GM21786 (cell line): ENCODE measurements at regions not wholly inside any gene's neighbourhood (a gene's known extent, or its start where the extent isn't known, plus 50 kb on each side); places are given as distances from the start of the nearest gene placed in this dataset.
"Not testable (repeated sequence)": the region's sequence is repeated elsewhere in the genome, so short reads cannot be mapped to it uniquely, and the experiment has no call there.

ENCODE experiments used
- ATAC-seq: cut with Tn5 transposase; IDR thresholded peaks from one replicate; pipeline ENCODE4 v1.9.1; 2021; ENCODE audit not compliant: unreplicated experiment

DNA sequence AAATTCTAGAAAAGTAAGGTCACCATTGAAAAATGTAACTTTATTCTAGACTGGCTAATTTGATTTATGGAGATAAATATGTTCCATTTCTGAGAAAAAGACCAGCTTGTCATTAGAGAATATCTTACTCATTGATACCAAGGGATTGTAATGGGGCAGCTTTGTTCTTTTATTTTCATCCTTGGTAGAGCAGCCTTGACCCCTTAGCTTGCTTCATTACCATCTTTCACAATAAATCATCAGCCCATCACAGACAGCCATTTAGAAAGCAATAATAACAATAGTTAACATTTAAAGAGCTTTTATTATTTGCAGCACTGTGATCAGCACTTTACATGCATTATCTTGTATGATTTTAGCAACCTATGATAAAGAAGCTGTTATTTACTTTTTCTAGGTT lies 253.6 kb downstream of the C3orf38 start:
- ATAC-seq: no peak

DNA sequence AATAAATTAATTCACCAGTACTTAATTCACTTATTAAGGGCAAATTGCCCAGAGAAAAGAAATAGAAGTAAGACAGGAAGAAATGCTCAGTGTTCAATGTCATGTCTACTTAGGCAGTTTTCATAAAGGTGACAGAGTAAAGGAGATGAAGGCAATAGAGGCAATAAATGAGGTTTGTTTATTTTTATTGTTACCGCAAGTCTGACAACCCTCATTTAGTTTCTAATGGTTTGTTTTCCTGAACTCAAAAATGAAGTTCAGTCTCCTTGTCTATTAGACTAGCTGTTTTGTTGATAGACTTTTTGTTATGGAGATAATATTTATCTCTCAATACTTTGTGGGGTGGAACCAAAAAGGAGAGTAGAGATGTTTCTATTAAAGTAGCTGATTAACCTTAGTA lies 258.3 kb downstream of the C3orf38 start:
- no peak for ATAC-seq

DNA sequence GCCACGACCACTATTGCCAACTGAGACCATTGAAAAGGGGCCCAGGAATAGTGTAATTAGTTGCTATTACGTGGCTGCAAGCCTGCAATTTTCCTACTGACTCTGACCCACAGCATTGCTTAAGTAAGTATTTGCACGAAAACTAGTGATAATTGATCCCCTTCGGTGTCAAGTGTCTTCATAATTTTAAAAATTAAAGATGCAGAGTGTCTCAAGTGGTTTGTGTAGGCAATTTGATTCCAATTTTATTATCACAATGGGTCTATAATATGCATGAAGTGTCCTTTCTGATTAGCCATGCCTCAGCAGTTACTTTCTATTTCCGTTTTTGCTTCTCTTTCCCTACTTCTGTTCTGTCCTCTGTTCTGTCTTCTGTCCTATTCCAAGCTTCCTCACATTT lies 259.2 kb downstream of the C3orf38 start:
- no peak for ATAC-seq

DNA sequence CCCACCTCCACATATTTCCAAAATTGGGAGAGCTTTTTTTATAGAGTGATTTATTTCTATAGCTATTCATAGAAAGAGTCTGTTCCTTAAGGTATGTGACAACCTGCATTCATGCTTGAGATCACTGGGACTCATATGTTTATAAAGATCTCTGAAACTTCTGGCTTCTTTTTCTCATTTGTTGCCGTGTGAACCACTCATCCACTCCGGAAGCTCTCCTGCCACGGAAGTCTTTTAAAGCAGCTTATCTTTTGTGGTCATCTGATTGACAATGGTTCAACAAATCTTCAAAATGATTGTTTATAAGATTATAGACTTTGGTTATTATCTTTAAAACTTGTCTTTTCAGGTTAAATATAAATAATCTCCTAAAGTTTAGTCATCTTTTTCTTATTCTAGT lies 260.5 kb downstream of the C3orf38 start:
- no peak for ATAC-seq

DNA sequence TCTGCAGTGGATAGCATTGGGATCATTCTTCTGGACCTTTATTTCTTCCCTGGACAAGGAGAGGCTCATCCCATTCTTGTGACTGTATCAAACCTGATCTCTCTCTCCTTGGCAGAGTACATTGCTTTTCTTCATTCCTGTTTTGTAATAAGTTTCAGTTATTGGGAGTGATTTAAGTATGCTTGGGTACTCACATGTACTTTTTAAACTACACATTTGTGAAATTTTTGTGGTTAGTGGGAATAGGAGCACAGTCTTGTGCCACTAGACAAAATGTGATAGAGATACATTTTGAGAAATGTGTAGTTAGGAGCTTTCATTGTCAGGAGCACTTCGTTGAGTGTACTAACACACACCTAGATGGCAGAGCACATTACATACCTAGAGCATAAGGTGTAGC lies 262.6 kb downstream of the C3orf38 start:
- no peak for ATAC-seq

DNA sequence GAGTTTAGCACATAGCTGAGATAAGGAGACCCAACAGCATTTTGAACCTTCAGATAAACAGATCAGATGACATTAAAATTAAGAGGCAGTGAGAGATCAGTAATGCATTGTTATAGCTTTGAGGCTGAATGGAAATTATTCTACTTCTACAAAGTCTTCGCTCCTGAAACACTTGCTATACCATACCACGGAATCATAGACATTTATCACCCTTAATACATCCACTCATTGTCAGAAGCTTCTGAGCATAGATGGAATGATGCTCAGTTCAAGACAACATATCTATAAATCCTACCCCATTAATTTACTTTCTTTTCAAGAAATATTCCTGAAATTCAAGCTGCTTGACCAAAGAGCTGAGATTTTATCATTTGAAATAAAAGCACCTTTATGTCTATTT lies 266.7 kb downstream of the C3orf38 start:
- ATAC-seq: no peak

DNA sequence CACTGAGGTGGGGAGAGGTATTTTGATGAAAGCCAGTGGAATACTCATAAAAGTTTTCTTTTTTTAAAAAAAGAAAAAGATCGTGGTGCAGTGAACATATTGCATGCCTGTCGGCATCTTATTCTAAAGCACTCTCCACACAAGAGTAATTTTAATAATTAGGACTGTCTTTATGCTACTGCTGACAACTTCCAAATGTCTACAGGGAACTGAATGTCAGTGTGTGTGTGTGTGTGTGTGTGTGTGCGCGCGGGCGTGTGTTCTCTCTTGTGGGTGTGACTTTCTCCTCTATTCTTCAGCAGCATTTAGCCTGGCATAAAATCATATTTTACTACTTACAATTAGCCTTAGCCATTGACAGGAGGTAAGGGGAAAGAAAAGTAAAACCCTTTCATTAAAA lies 268.5 kb downstream of the C3orf38 start:
- no peak for ATAC-seq

DNA sequence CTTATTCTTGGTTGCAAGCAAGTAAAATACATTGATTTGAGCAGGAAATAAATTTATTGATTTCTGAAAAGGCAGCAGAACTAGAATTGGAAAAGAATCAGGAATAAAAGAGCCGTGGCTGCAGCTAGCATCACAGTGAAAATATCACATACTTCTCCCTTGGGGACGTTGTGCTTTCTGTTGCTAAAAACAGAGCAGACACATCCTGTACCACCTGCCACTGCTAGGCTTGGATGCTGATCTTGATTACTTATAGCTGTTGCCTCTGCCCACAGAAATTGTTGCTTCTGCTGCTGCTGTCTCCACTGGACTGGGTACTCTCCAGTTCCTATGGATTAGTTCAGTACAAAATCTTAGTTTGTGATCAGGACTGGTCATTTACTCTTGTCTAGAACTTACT lies 283.8 kb downstream of the C3orf38 start:
- ATAC-seq: peak; percentile 100

DNA sequence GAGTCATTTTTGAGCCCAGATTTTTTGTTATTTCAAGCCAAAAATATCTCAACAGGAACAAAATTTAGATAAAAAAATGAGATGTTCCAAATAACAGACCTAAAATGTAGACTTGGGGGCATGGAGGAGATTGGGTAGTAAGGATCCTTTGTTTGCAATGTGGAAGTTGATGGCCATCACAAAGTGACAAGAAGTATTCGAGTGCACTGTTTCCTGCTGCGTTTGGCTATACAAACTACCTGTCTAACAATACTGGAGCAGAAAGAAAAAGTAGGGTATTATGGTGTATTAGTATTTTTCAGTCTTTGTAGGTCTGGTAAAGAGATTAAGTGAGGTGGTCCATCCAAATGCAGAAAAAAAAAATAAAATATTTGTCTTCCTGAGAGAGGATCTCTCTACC lies 284.2 kb downstream of the C3orf38 start:
- ATAC-seq: peak; percentile 28

DNA sequence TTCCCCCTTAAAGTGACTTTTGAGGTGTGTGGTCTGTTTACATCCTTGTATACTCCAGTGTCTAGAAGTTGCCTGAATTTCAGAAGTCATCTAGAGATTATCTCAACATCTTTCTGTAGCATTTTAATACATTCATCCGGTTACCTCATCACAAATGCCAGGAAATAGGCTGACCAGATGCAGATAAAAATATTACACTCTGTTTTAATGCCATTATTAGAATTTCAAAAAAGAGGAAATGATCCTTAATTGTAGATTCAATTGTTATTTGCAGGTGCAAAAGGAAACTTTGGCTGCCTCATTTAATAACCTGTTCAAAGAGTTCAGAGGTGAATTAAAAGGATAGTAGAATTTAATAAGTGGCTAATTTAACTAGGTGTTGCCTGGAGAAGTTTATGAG lies 290.9 kb downstream of the C3orf38 start:
- peak; percentile 73 for ATAC-seq

DNA sequence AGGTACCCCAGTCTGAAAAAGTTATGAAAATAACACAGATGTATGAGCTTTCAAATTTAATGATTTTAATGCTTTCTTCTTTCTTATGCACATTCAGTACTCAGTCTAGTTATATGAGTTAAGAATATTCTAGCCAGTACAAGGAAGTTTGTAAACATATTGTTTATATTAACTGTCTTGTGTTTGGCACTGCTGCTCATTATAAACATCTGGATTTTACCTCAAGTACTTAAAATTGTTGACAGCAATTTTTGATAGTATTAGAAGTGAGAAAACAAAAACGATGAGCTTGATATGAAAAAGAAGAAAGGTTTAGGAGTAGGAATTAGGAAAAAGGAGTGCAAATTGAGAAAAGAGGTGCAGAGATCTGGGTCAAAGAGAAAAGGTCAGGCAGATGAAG lies 293.3 kb downstream of the C3orf38 start:
- ATAC-seq: no peak

DNA sequence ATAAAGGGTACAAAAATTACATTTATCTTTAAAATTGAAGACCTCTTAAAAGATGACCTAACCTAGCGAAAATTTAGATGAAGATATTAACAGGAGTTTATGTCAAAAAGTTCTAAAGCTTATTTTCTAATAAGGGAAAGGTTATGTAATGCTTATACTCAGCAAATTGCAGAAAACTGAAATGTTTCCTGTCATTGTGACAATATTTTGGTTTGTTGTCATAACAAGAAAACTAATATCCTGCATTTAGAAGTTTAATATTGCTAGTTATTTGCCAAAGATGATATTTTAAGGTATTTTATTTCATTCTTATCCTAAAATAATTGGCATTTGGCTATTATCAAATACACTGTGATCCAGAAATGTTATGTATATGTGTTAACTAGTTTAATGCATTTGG lies 294.5 kb downstream of the C3orf38 start:
- ATAC-seq: no peak

DNA sequence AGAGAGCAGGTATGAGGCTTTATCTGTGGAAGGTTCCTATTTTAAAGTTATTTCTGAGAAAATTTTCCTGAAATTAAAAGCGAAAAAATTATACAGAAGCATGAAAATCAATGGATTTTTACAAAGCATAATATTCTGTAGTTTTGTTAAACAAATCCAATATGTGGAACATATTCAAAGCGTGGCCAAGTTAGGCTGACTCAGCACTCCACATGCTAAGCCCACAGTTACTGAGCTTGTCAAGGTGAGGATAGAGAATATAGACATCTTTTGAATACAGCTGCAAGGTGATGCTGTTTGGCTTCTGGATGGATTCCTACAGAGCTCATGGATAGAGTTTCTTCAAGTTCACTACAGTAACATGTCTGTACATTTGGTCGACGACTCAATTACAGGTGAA lies 302.5 kb downstream of the C3orf38 start:
- no peak for ATAC-seq

DNA sequence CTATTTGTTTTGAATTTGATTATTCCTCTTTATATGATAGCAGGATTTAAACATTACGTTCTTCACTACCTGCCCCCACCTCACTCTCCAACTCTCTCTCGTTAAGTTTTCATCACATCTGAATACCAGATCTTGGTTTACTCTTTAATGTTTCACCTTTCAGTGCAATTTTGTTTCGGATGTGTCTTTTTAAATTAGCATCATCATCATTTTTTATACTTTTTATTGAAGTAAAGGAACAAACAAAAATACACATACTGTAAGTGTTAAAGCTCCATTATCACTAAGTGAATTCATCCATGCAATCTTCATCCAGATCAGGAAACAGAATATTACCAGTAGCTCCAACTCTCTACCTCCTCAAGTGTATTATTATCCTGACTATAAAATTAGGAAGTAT lies 310.6 kb downstream of the C3orf38 start:
- ATAC-seq: no peak

DNA sequence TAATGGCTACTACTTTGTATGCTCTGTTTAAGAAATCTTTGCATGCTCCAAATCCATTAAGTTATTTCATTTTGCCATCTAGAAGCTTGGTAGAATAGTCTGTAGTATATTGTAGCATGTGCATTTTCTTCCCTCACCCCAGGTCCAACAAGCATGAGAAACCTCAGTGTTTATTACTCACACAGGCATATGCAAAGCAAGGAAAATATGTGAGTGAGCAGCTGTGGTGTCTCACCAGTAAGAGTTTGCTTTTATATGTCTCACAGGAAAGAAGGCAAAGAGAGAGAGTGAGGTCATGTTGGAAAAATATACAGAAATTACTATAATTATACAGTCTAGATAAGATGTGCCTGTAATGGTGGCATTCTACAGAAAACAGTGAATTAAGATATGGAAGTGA lies 312.5 kb downstream of the C3orf38 start:
- no peak for ATAC-seq

DNA sequence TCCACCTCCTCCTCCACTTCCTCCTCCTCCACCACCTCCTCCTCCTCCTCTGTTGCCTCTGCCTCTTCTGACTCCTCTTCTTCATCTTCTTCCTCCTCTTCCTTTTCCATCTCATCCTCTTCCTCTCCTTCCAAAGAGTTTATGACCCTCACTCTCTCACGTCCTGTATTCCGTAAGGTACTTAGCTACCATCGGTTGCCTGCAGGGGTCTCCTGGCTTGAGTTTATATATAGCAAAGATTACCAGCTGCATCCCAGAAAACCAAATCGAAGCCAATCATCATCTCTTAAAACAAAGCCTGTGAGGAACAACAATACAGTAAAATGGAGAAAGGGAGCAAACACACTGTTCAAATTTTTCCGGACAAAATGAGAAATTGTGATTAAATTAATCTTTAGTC lies 317.4 kb downstream of the C3orf38 start:
- ATAC-seq: no peak

DNA sequence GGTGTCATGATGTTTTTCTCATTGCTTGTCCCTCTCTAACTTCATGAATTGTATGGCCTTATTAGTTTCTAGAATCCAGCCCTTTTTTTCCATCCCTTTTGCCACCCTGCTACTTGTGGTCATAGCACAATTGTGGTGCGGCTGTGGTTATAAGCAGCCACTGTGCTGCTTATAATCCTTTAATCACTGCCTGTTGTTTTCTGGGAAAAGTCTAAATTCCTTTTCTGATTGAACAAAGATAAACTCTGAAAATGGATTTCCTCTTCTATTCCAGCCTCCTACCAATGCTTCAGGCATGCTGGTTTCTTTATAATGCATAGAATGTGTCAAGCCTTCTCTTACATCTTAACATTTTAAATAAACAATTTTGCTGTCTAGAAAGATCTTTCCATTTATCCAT lies 319.5 kb downstream of the C3orf38 start:
- ATAC-seq: no peak

DNA sequence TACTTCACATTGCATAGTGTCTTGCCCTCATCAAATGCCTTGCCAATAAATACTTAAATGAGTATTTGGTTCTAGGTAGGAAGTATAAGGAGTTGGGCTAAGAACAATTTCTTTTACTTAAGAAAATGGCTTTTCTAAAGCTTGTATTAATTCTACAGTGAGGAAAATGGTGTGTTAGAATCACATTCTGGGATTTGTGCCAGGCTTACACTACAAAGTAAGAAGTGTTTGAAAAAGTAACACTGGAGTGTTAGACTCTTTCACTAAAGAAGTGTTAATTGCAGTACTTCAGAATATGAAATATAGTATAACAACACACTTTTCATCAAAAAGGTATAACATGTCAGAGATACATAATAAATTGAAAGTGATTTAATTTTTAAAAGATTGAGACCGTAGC lies 328.7 kb downstream of the C3orf38 start:
- no peak for ATAC-seq

DNA sequence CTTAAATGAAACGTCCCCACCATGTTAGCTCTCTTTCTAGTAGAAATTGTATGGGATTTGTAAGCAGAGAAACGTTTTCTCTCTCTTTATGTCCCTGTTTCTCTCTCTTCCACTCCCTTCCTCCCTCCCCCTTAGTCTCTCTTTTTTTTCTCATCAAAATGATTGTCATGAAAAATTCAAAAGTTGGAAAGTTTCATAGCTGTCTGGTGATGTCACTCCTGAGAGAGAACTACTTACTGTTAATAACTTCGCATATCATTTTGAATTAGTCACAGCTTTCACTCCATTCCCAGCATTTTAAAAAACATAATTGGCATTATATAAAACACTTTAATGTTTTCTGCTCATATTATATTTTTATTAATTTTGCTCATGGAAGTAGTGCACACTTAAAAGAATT lies 331.1 kb downstream of the C3orf38 start:
- ATAC-seq: no peak

DNA sequence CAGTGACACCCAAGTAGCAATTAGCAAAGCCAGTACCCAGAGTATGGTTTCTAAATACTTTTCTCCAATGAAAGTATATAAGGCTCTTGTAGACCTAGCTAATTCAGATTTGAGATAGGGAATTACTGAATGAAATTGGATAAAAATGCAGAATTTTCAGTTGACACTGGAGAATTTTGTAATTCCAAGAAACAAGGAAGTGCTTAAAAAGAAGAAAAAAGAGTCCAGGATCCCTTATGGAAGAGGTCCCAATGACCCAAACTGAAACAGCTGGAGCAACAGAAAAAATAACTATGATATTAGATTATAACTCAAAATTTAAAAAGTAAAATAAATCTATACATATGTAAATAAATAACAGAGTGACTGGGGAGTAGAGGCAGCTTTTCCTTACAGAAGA lies 335.2 kb downstream of the C3orf38 start:
- no peak for ATAC-seq

DNA sequence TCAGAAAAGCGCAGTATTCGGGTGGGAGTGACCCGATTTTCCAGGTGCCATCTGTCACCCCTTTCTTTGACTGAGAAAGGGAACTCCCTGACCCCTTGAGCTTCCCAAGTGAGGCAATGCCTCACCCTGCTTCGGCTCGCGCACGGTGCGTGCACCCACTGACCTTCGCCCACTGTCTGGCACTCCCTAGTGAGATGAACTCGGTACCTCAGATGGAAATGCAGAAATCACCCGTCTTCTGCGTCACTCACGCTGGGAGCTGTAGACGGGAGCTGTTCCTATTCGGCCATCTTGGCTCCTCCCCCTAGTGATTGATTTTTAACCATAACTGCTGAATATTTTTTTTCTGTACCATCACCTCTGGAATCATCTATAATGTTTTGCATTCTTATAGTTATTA lies 359.1 kb downstream of the C3orf38 start:
- ATAC-seq: not testable (repeated sequence)

DNA sequence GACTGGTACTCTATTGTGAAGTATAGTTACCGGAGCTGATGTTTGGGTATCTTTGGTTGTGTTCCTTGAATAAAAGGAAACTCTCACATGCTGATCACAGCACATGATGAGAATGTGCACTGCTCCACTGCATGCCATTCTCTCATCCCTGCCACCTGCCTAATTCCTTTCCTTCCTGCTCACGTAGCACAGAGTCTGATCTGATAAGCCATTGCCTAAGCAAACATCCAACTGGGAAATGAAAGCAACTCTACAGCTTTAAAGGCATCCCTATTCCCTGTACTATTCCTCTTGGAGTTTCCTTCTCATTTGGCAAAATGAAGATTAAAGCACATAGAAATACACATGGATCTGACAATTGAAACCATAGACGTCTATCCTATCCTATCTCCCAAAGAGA lies 359.8 kb downstream of the C3orf38 start:
- ATAC-seq: no peak

DNA sequence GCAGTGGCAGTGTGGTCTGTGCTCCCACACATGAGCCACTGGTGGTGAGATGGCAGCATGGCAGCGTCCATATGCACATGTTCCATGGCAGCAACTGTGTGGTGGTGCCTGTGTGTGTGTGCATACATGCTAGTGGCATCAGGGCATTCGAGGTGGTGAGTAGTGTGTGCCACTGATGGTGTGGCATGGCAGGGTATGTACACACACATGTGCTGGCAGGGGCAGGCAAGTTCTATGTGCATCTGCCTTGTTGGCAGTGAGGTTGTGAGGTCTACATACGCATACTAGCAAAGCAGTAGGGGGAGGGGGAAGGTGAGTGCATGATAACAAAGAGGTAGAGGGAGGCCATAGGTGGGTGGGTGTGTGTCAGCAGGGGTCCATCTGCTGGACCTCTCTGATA lies 378.7 kb downstream of the C3orf38 start:
- ATAC-seq: no peak

DNA sequence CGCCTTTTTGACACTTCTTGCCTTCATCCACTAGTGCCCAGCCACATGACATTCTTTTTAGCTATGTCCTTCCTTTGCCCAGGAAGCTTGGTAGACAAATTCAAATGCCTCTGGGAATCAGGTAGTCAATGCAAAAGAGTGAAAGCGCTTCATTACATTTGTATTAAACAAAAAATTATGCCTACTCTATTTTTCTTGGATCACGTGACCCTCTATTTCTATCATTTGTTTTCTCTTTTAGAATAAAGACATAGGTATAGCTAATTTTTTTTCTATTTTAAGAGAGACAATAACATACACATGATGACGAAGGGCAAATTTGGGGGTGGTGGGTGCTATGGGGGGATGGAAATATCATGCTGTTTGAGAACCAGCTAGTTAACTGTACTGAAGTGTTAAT lies 384.8 kb downstream of the C3orf38 start:
- no peak for ATAC-seq
